ENCODE measurements at regions not wholly inside any gene's neighbourhood (a gene's known extent, or its start where the extent isn't known, plus 50 kb on each side); places are given as distances from the start of the nearest gene placed in this dataset.

DNA sequence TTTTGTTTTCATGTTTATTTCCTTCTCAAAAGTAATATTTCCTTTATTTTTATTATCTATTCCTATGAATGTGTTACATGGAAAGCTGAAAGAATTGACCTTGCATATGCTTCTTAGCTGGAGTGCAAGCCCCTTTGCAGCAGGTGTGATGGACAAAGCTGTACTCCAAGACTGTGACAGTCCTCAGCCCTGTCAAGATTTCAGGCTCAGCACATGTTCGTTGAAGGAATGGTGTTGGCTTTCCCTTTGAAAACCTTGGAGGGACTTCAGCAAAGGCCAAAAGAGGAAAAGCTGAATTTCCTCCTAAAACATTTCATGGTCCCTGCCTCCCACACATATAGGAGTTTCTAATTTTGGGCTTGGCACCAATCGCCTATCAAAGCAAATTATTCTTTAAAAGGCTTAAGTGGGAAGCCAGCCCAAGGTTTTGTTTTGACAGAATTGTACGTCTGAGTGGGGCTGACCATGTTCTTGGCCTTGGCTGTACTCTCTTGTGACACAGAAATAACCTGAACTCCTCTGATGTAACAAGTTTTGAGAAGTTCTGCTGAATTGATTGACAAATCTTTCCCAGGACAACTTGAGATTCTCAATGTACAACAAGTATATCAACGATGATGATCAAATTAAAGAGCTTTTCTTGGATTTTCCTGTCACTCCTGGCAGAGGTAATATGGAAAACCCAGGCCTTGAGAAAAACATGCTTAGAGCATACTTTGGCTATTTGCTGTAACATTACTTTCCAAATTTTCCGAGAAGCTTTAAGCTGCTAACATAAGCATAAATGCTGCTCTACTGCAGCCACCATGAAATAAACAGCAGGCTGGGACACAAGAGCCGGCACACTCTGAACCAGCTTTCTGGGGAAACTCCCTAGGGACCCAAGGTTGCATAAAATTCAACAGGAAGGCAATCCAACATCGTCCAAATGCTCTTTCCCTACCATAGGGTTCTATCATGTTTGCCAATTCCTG lies 135.7 kb upstream of the ZNF648 start:
- Mint-ChIP-seq H3K27ac (no peak overlapping the region), H3K27me3 (peaks cover 19% of the 10 kb centered on the region), H3K4me3 (no peak overlapping the region), H3K9me3 (ENCODE audit: insufficient read depth) (no peaks in the 10 kb centered on the region), H3K4me1 (no peaks in the 10 kb centered on the region)
- H3K36me3 ChIP-seq (replicated peaks in 1 of 2; ENCODE audit: control extremely low read depth in 1 of 2, control insufficient read depth in 1 of 2, extremely low read depth in 1 of 2, insufficient read depth in 2 of 2, low read length in 1 of 2), result no peaks in the 10 kb centered on the region
- DNase-seq (no peak), ATAC-seq (ENCODE audit: low read depth) (no peak)
- H3K4me1 ChIP-seq (ENCODE audit: control insufficient read depth in 2 of 2, insufficient read depth in 2 of 2, low read length in 2 of 2), result no peaks in the 10 kb centered on the region
- no peak overlapping the region for H2AFZ ChIP-seq (ENCODE audit: insufficient read depth, low read depth, low read length, poor library complexity, severe bottlenecking)
- H3K27ac ChIP-seq (ENCODE audit: low read length in 2 of 2), result no peak overlapping the region
- H3K79me2 ChIP-seq (ENCODE audit: control insufficient read depth, insufficient read depth, low read length), result no peaks in the 10 kb centered on the region
- no peak overlapping the region for H3K4me3 ChIP-seq (ENCODE audit: control extremely low read depth in 1 of 5, extremely low read depth in 1 of 5, insufficient read depth in 1 of 5, low read depth in 2 of 5, low read length in 4 of 5)
- WGBS (ENCODE audit: insufficient coverage), result 89% methylated on average over 6 of the region's 7 CpGs
- no peaks in the 10 kb centered on the region for H3K9me3 ChIP-seq (ENCODE audit: control extremely low read depth in 1 of 3, control insufficient read depth in 2 of 3, insufficient read depth in 1 of 3, low read length in 2 of 3)
- peaks cover 0 to 8% (median 3%) of the 10 kb centered on the region in 4 experiments for H3K27me3 ChIP-seq (replicated peaks in 1 of 4; ENCODE audit: control extremely low read depth in 1 of 4, control insufficient read depth in 3 of 4, insufficient read depth in 4 of 4, low read length in 3 of 4)
- ChIA-PET CTCF (interaction anchor here (0.8 kb wide), 1 partner anchor 54 kb away, joined by 4 read pairs; no protein-coding TSS in a partner anchor), POLR2A (no interaction called here)
- no peak overlapping the region for H3K4me2 ChIP-seq (replicated peaks; ENCODE audit: low read depth, low read length, poor library complexity, severe bottlenecking)
- intact Hi-C loops (cut with micrococcal nuclease), result no loop called here
- no peak overlapping the region for H3K9ac ChIP-seq (ENCODE audit: low read length)
- TF ChIP-seq, protein P1, sequence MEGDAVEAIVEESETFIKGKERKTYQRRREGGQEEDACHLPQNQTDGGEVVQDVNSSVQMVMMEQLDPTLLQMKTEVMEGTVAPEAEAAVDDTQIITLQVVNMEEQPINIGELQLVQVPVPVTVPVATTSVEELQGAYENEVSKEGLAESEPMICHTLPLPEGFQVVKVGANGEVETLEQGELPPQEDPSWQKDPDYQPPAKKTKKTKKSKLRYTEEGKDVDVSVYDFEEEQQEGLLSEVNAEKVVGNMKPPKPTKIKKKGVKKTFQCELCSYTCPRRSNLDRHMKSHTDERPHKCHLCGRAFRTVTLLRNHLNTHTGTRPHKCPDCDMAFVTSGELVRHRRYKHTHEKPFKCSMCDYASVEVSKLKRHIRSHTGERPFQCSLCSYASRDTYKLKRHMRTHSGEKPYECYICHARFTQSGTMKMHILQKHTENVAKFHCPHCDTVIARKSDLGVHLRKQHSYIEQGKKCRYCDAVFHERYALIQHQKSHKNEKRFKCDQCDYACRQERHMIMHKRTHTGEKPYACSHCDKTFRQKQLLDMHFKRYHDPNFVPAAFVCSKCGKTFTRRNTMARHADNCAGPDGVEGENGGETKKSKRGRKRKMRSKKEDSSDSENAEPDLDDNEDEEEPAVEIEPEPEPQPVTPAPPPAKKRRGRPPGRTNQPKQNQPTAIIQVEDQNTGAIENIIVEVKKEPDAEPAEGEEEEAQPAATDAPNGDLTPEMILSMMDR (IDR thresholded peaks at IDR 0.05), result no peak
- no peak for TF ChIP-seq EZH2 (IDR thresholded peaks at IDR 0.05; ENCODE audit: borderline replicate concordance, insufficient read depth, low read depth, low read length, poor library complexity, severe bottlenecking)
- no peaks in the 10 kb centered on the region for H4K20me1 ChIP-seq (ENCODE audit: control insufficient read depth, insufficient read depth, low read length, poor library complexity, severe bottlenecking)

DNA sequence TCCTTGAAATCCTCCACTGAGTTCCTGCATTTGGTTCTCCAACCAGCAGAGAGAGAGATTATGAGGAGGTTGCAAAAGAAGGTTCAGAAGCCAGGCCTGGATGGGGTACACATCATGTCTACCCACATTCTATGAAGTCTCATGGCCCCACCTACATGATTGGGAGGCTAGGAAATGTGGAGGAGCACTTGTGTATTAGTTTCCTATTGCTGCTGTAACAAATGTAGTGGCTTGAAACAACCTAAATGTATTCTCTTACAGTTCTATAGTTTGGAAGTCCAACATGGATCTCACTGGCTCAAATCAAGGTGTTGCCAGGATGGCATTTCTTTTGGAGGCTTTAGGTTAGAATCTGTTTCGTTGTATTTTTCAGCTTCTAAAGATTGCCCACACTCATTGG lies 134.2 kb upstream of the ZNF648 start:
- no peak for ATAC-seq (ENCODE audit: low read depth)
- Histone ChIP-seq H3K79me2 (ENCODE audit: control insufficient read depth, insufficient read depth, low read length) (no peaks in the 10 kb centered on the region), H3K36me3 (replicated peaks in 1 of 2; ENCODE audit: control extremely low read depth in 1 of 2, control insufficient read depth in 1 of 2, extremely low read depth in 1 of 2, insufficient read depth in 2 of 2, low read length in 1 of 2) (no peaks in the 10 kb centered on the region), H3K4me2 (replicated peaks; ENCODE audit: low read depth, low read length, poor library complexity, severe bottlenecking) (no peak overlapping the region), H3K4me3 (ENCODE audit: control extremely low read depth in 1 of 5, extremely low read depth in 1 of 5, insufficient read depth in 1 of 5, low read depth in 2 of 5, low read length in 4 of 5) (no peak overlapping the region), H3K9me3 (ENCODE audit: control extremely low read depth in 1 of 3, control insufficient read depth in 2 of 3, insufficient read depth in 1 of 3, low read length in 2 of 3) (no peaks in the 10 kb centered on the region), H3K27ac (ENCODE audit: low read length in 2 of 2) (no peak overlapping the region), H3K27me3 (replicated peaks in 1 of 4; ENCODE audit: control extremely low read depth in 1 of 4, control insufficient read depth in 3 of 4, insufficient read depth in 4 of 4, low read length in 3 of 4) (peaks cover 0 to 9% (median 4%) of the 10 kb centered on the region in 4 experiments), H3K4me1 (ENCODE audit: control insufficient read depth in 2 of 2, insufficient read depth in 2 of 2, low read length in 2 of 2) (no peaks in the 10 kb centered on the region), H3K9ac (ENCODE audit: low read length) (no peak overlapping the region), H2AFZ (ENCODE audit: insufficient read depth, low read depth, low read length, poor library complexity, severe bottlenecking) (no peak overlapping the region), H4K20me1 (ENCODE audit: control insufficient read depth, insufficient read depth, low read length, poor library complexity, severe bottlenecking) (no peaks in the 10 kb centered on the region)
- intact Hi-C loops (cut with micrococcal nuclease), result no loop called here
- CTCF ChIA-PET, result no interaction called here
- no peak for DNase-seq
- H3K27ac Mint-ChIP-seq, result no peak overlapping the region
- no CpG with 5 or more reads among the region's 1 CpG for WGBS (ENCODE audit: insufficient coverage)
- no peak overlapping the region for H3K4me3 Mint-ChIP-seq
- POLR2A ChIA-PET, result no interaction called here
- H3K27me3 Mint-ChIP-seq, result peaks cover 22% of the 10 kb centered on the region
- no peak for TF ChIP-seq EZH2 (IDR thresholded peaks at IDR 0.05; ENCODE audit: borderline replicate concordance, insufficient read depth, low read depth, low read length, poor library complexity, severe bottlenecking)
- TF ChIP-seq, protein P1 (IDR thresholded peaks at IDR 0.05), result no peak
- no peaks in the 10 kb centered on the region for H3K4me1 Mint-ChIP-seq
- H3K9me3 Mint-ChIP-seq (ENCODE audit: insufficient read depth), result no peaks in the 10 kb centered on the region

Measured in B cell (primary cell).